Fibroblast of lung (primary cell): ENCODE measurements at regions not wholly inside any gene's neighbourhood (a gene's known extent, or its start where the extent isn't known, plus 50 kb on each side); places are given as distances from the start of the nearest gene placed in this dataset.

Experiments used
- DNase-seq, 2 donors: peaks; one replicate each; pipeline versions ENCODE4 v3.0.0 to v3.0.0-alpha.2; 2010; ENCODE audit warnings: low read depth in 2 of 2
- H2AFZ ChIP-seq: 2 replicates; pipeline ENCODE4 v1.5.1; 2012; ENCODE audit warnings: low read length, control low read depth, inconsistent platforms
- H3K27ac ChIP-seq: 2 replicates; pipeline ENCODE4 v1.5.1; 2011; ENCODE audit warnings: low read length, control low read depth; ENCODE audit not compliant: insufficient read depth
- H3K27me3 ChIP-seq: 2 replicates; pipeline ENCODE4 v1.5.1; 2011; ENCODE audit warnings: mild to moderate bottlenecking, low read length; ENCODE audit not compliant: control insufficient read depth, insufficient read depth
- H3K36me3 ChIP-seq: 2 replicates; pipeline ENCODE4 v1.5.1; 2011; ENCODE audit warnings: low read length; ENCODE audit not compliant: control insufficient read depth, insufficient read depth
- H3K4me1 ChIP-seq: 2 replicates; pipeline ENCODE4 v1.5.1; 2011; ENCODE audit warnings: low read length; ENCODE audit not compliant: control insufficient read depth, insufficient read depth; ENCODE audit errors: extremely low read depth
- H3K4me2 ChIP-seq: 2 replicates; pipeline ENCODE4 v1.5.1; 2011; ENCODE audit warnings: low read length, control low read depth; ENCODE audit not compliant: insufficient read depth; ENCODE audit errors: extremely low read depth
- H3K4me3 ChIP-seq, 4 experiments: fragments of 200-600 bp in 1 of 4; sonication (generic) in 1 of 4; replicated peaks in 1 of 4; 2 replicates each; pipeline ENCODE4 v1.5.1; 2011 to 2016; ENCODE audit warnings: low read length in 4 of 4, low read depth in 3 of 4, mild to moderate bottlenecking in 3 of 4, control low read depth in 2 of 4, inconsistent platforms in 1 of 4, mixed read lengths in 1 of 4; ENCODE audit not compliant: insufficient read depth in 1 of 4; ENCODE audit errors: control extremely low read depth in 1 of 4
- H3K79me2 ChIP-seq: 2 replicates; pipeline ENCODE4 v1.5.1; 2012; ENCODE audit warnings: mild to moderate bottlenecking, low read length, inconsistent platforms; ENCODE audit not compliant: control insufficient read depth, insufficient read depth
- H3K9ac ChIP-seq: 2 replicates; pipeline ENCODE4 v1.5.1; 2011; ENCODE audit warnings: mild to moderate bottlenecking, low read length, control low read depth; ENCODE audit not compliant: insufficient read depth
- H3K9me3 ChIP-seq: 2 replicates; pipeline ENCODE4 v1.5.1; 2012; ENCODE audit warnings: low read depth, low read length; ENCODE audit not compliant: control insufficient read depth, insufficient read depth
- H4K20me1 ChIP-seq: 2 replicates; pipeline ENCODE4 v1.5.1; 2011; ENCODE audit warnings: low read length; ENCODE audit not compliant: control insufficient read depth, insufficient read depth; ENCODE audit errors: extremely low read depth
- EZH2 ChIP-seq: IDR thresholded peaks from 2 replicates; pipeline ENCODE4 v1.5.1; 2012; ENCODE audit warnings: low read length, control low read depth, mild to moderate bottlenecking; ENCODE audit errors: missing control alignments
- TF ChIP-seq, protein P1 (sequence below), 2 donors: IDR thresholded peaks in 1 of 2; conservative IDR thresholded peaks in 1 of 2; 1 replicate in 1 of 2; 2 replicates in 1 of 2; pipeline ENCODE4 v1.5.1; 2011 to 2012; ENCODE audit warnings: low read length in 2 of 2, control low read depth in 1 of 2, inconsistent platforms in 1 of 2, low read depth in 1 of 2, mild to moderate bottlenecking in 1 of 2

- DNase-seq, result no peak
- H4K20me1 ChIP-seq, result no peaks in the 10 kb centered on the region
- TF ChIP-seq, protein P1, sequence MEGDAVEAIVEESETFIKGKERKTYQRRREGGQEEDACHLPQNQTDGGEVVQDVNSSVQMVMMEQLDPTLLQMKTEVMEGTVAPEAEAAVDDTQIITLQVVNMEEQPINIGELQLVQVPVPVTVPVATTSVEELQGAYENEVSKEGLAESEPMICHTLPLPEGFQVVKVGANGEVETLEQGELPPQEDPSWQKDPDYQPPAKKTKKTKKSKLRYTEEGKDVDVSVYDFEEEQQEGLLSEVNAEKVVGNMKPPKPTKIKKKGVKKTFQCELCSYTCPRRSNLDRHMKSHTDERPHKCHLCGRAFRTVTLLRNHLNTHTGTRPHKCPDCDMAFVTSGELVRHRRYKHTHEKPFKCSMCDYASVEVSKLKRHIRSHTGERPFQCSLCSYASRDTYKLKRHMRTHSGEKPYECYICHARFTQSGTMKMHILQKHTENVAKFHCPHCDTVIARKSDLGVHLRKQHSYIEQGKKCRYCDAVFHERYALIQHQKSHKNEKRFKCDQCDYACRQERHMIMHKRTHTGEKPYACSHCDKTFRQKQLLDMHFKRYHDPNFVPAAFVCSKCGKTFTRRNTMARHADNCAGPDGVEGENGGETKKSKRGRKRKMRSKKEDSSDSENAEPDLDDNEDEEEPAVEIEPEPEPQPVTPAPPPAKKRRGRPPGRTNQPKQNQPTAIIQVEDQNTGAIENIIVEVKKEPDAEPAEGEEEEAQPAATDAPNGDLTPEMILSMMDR (conservative IDR thresholded peaks at IDR 0.05 in 1 of 2, IDR thresholded peaks at IDR 0.05 in 1 of 2; ENCODE audit: low read depth in 1 of 2, low read length in 2 of 2), result no peak
- TF ChIP-seq EZH2, result no peak
- no peaks in the 10 kb centered on the region for H3K27me3 ChIP-seq
- H3K9ac ChIP-seq, result no peak overlapping the region
- no peak overlapping the region for H3K4me3 ChIP-seq
- H3K27ac ChIP-seq, result no peak overlapping the region
- H3K9me3 ChIP-seq, result no peaks in the 10 kb centered on the region
- H3K36me3 ChIP-seq, result no peaks in the 10 kb centered on the region
- H2AFZ ChIP-seq, result no peak overlapping the region
- H3K79me2 ChIP-seq, result no peaks in the 10 kb centered on the region
- H3K4me2 ChIP-seq, result no peak overlapping the region
- H3K4me1 ChIP-seq, result no peaks in the 10 kb centered on the region
Measured at GRCh38 chr6:81413306-81413705, 339.2 kb downstream of the TENT5A start.

DNA sequence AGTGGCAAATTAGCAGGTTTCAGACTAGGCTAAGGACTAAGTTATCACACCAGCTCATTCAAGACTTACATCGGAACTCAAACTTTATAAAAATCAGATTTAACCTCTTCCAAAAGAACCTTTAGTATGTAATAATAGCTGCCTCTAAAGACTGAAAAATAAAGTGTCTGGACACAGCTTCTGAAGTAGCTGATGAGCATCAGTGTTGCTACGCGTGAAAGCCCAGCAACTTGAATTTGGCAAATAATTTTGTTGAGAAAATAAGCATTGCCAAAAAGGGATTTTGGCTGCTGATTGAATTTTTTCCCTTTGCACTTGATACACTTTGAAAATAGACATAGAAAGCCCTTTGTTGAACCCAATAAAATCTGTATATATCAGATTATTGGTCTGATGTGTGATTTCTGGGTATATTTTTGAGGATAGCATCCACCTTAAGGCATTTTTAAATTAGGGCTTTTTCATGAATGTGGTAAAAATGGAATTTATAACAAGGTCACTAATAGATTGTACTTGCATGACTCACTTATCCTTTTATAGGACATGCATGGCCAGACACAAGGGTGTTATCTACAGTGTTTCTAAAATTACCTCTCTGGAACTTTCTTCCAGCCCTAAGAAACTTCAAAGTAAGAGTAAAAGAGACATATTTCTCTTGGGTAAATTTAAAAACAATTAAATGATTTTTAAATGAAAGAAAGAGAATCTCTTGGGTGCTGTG is 350.4 kb downstream of the TENT5A start:
- no peak overlapping the region for H2AFZ ChIP-seq
- TF ChIP-seq, protein P1 (conservative IDR thresholded peaks at IDR 0.05 in 1 of 2, IDR thresholded peaks at IDR 0.05 in 1 of 2; ENCODE audit: low read depth in 1 of 2, low read length in 2 of 2), result no peak
- TF ChIP-seq EZH2, result no peak
- no peak overlapping the region for H3K9ac ChIP-seq
- no peaks in the 10 kb centered on the region for H3K27me3 ChIP-seq
- no peaks in the 10 kb centered on the region for H3K36me3 ChIP-seq
- H3K4me1 ChIP-seq, result no peaks in the 10 kb centered on the region
- H4K20me1 ChIP-seq, result no peaks in the 10 kb centered on the region
- H3K27ac ChIP-seq, result no peak overlapping the region
- H3K79me2 ChIP-seq, result no peaks in the 10 kb centered on the region
- H3K4me3 ChIP-seq, result no peak overlapping the region
- H3K4me2 ChIP-seq, result no peak overlapping the region
- H3K9me3 ChIP-seq, result no peaks in the 10 kb centered on the region
- peak; percentile 8 to 90 for DNase-seq

DNA sequence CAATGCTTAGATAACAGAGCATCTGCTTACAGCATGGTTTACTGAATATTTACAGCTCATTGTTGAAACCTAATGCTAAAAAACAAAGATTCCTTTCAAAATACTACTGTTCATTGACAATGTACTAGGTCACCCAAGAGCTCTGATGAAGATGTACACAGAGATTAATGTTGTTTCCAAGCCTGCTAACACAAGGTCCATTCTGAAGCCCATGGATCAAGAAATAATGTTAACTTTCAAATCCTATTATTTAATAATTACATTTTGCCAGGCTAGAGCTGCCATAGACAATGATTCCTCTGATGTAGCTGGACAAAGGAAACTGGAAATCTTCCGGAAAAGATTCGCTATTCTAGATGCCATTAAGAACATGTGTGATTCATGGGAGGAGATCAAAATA is 355.6 kb downstream of the TENT5A start:
- Histone ChIP-seq H3K79me2 (no peaks in the 10 kb centered on the region), H3K9ac (no peak overlapping the region), H3K4me2 (no peak overlapping the region), H4K20me1 (no peaks in the 10 kb centered on the region), H3K36me3 (no peaks in the 10 kb centered on the region), H3K27me3 (no peaks in the 10 kb centered on the region), H3K4me1 (no peaks in the 10 kb centered on the region), H3K27ac (no peak overlapping the region), H3K4me3 (no peak overlapping the region), H2AFZ (no peak overlapping the region), H3K9me3 (no peaks in the 10 kb centered on the region)
- no peak for DNase-seq
- TF ChIP-seq, protein P1 (conservative IDR thresholded peaks at IDR 0.05 in 1 of 2, IDR thresholded peaks at IDR 0.05 in 1 of 2; ENCODE audit: low read depth in 1 of 2, low read length in 2 of 2), result no peak
- no peak for TF ChIP-seq EZH2
